Keratinocyte (primary cell): ENCODE measurements at regions not wholly inside any gene's neighbourhood (a gene's known extent, or its start where the extent isn't known, plus 50 kb on each side); places are given as distances from the start of the nearest gene placed in this dataset.
"Not testable (repeated sequence)": the region's sequence is repeated elsewhere in the genome, so short reads cannot be mapped to it uniquely, and the experiment has no call there.

Source experiments
- DNase-seq: peaks from one replicate; pipeline ENCODE4 v3.0.0-alpha.2; 2011; ENCODE audit warnings: low read depth, missing footprints, low spot score
- FAIRE-seq: peaks from 2 replicates; lab custom pipeline; 2011; peaks lifted over from hg19 to GRCh38; lab: Jason Lieb, UNC
- H2AFZ ChIP-seq: 2 replicates; pipeline ENCODE4 v1.6.0; 2012; ENCODE audit warnings: low read length, control low read depth, inconsistent platforms; ENCODE audit not compliant: control insufficient read depth
- H3K27ac ChIP-seq: 2 replicates; pipeline ENCODE4 v1.5.1; 2011; ENCODE audit warnings: low read length; ENCODE audit not compliant: control insufficient read depth, insufficient read depth
- H3K27me3 ChIP-seq: 3 replicates; pipeline ENCODE4 v1.6.0; 2011; ENCODE audit warnings: low read length; ENCODE audit not compliant: control insufficient read depth, insufficient read depth; ENCODE audit errors: extremely low read depth
- H3K36me3 ChIP-seq, 2 experiments: 2 replicates in 1 of 2; 3 replicates in 1 of 2; pipeline ENCODE4 v1.5.1; 2011; ENCODE audit warnings: low read length in 2 of 2, mild to moderate bottlenecking in 1 of 2; ENCODE audit not compliant: control insufficient read depth in 2 of 2, insufficient read depth in 2 of 2; ENCODE audit errors: extremely low read depth in 1 of 2
- H3K4me1 ChIP-seq: 3 replicates; pipeline ENCODE4 v1.5.1; 2011; ENCODE audit warnings: low read length; ENCODE audit not compliant: control insufficient read depth, insufficient read depth; ENCODE audit errors: extremely low read depth
- H3K4me2 ChIP-seq: 3 replicates; pipeline ENCODE4 v1.6.0; 2011; ENCODE audit warnings: low read depth, low read length; ENCODE audit not compliant: control insufficient read depth, insufficient read depth; ENCODE audit errors: extremely low read depth
- H3K4me3 ChIP-seq, 3 experiments: fragments of 200-600 bp in 1 of 3; sonication (generic) in 1 of 3; 2 replicates in 2 of 3; 3 replicates in 1 of 3; pipeline ENCODE4 v1.5.1; 2011 to 2016; ENCODE audit warnings: low read length in 3 of 3, mild to moderate bottlenecking in 3 of 3, control low read depth in 2 of 3, inconsistent platforms in 1 of 3, low read depth in 1 of 3, mixed read lengths in 1 of 3, mixed run types in 1 of 3, moderate library complexity in 1 of 3; ENCODE audit not compliant: control insufficient read depth in 2 of 3, insufficient read depth in 2 of 3; ENCODE audit errors: extremely low read depth in 1 of 3
- H3K79me2 ChIP-seq: 2 replicates; pipeline ENCODE4 v1.6.0; 2012; ENCODE audit warnings: low read length; ENCODE audit not compliant: control insufficient read depth, insufficient read depth
- H3K9ac ChIP-seq: 3 replicates; pipeline ENCODE4 v1.6.0; 2011; ENCODE audit warnings: low read length; ENCODE audit not compliant: control insufficient read depth, insufficient read depth; ENCODE audit errors: extremely low read depth
- H3K9me1 ChIP-seq: 3 replicates; pipeline ENCODE4 v1.6.0; 2011; ENCODE audit warnings: low read length; ENCODE audit not compliant: control insufficient read depth, insufficient read depth; ENCODE audit errors: extremely low read depth
- H3K9me3 ChIP-seq: 2 replicates; pipeline ENCODE4 v1.5.1; 2012; ENCODE audit warnings: low read depth, low read length; ENCODE audit not compliant: control insufficient read depth
- H4K20me1 ChIP-seq: 3 replicates; pipeline ENCODE4 v1.6.0; 2011; ENCODE audit warnings: low read length; ENCODE audit not compliant: control insufficient read depth, insufficient read depth; ENCODE audit errors: extremely low read depth
- CTCF ChIP-seq, 3 experiments: IDR thresholded peaks in 1 of 3; conservative IDR thresholded peaks in 1 of 3; optimal IDR thresholded peaks in 1 of 3; 2 replicates in 2 of 3; 3 replicates in 1 of 3; pipeline versions ENCODE3 to v1.5.1; 2011; ENCODE audit warnings: low read length in 3 of 3, mild to moderate bottlenecking in 3 of 3, moderate library complexity in 2 of 3, control low read depth in 1 of 3, inconsistent platforms in 1 of 3; ENCODE audit not compliant: insufficient read depth in 2 of 3; ENCODE audit errors: extremely low read depth in 1 of 3
- EZH2 ChIP-seq: IDR thresholded peaks from one replicate; pipeline ENCODE4 v1.6.1; 2012; ENCODE audit warnings: inconsistent platforms, mild to moderate bottlenecking, low read length, moderate library complexity
- dilution Hi-C: fragments of 300-500 bp; cut with MboI; formaldehyde crosslinking; loops from one replicate; pipeline ENCODE4 v1.7.0; 2020; ENCODE audit warnings: low sequenced_read_pairs; ENCODE audit not compliant: extremely low pct_ligation_motif_present

DNA sequence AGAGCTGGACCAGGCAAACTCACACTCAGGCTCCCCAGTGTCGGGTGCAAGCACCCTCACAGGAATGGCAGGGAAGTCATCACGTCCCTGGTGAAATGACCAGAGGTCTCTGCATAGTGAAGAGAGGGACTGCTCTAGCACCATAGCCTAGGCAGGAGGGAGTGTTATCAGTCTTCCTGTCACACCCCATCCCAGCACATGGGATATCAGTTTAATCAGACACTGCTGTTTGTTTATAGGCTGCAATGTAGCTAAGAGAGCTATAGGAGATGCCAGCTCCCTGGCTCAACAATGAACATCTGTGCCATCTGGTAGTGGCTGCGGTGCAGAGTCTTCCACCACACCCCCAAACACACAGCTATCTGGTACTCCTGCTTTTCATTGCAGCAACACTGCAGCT lies 776.6 kb downstream of the ZNF385D start:
- Histone ChIP-seq H3K4me3 (no peak overlapping the region), H3K9me3 (no peaks in the 10 kb centered on the region), H3K27me3 (no peaks in the 10 kb centered on the region), H3K9ac (no peak overlapping the region), H4K20me1 (no peaks in the 10 kb centered on the region), H3K4me2 (no peak overlapping the region), H3K4me1 (no peaks in the 10 kb centered on the region), H3K79me2 (no peaks in the 10 kb centered on the region), H2AFZ (no peak overlapping the region), H3K36me3 (no peaks in the 10 kb centered on the region), H3K27ac (no peak overlapping the region), H3K9me1 (no peaks in the 10 kb centered on the region)
- TF ChIP-seq EZH2 (no peak), CTCF (optimal IDR thresholded peaks at IDR 0.05 in 1 of 3, IDR thresholded peaks at IDR 0.05 in 1 of 3, conservative IDR thresholded peaks at IDR 0.05 in 1 of 3; ENCODE audit: extremely low read depth in 1 of 3, insufficient read depth in 2 of 3, low read length in 3 of 3) (no peak)
- FAIRE-seq (no peak), DNase-seq (no peak)
- dilution Hi-C loops = no loop called here

- dilution Hi-C loops, H3K9me1 ChIP-seq, H3K4me3 ChIP-seq, H3K4me1 ChIP-seq, H3K36me3 ChIP-seq, H3K79me2 ChIP-seq, H4K20me1 ChIP-seq, FAIRE-seq, H3K27ac ChIP-seq, DNase-seq, H3K4me2 ChIP-seq, H2AFZ ChIP-seq, H3K27me3 ChIP-seq, H3K9me3 ChIP-seq, H3K9ac ChIP-seq: not testable (repeated sequence)
Measured at GRCh38 chr3:20970807-20971206, 780.2 kb downstream of the ZNF385D start.

- H3K79me2 ChIP-seq, H4K20me1 ChIP-seq, H3K36me3 ChIP-seq, H3K4me2 ChIP-seq, dilution Hi-C loops, H3K27ac ChIP-seq, H3K4me3 ChIP-seq, H2AFZ ChIP-seq, H3K9me1 ChIP-seq, FAIRE-seq, DNase-seq, H3K9ac ChIP-seq, H3K4me1 ChIP-seq, H3K9me3 ChIP-seq, H3K27me3 ChIP-seq: not testable (repeated sequence)
Measured at GRCh38 chr3:20967485-20967884, 781.5 kb upstream of the SGO1 start.
